CD4-positive, alpha-beta memory T cell (primary cell): ENCODE measurements at regions not wholly inside any gene's neighbourhood (a gene's known extent, or its start where the extent isn't known, plus 50 kb on each side); places are given as distances from the start of the nearest gene placed in this dataset.

Source experiments
- CTCF ChIA-PET: fragments of 350-600 bp; sonication (Branson Sonifier 250); formaldehyde crosslinking; loops from one replicate; lab custom pipeline; 2021; ENCODE audit warnings: inconsistent platforms; ENCODE audit not compliant: partially characterized antibody; lab: Charles Lee
- POLR2A ChIA-PET: fragments of 350-600 bp; sonication (Branson Sonifier 250); formaldehyde crosslinking; loops from one replicate; lab custom pipeline; 2021; ENCODE audit not compliant: partially characterized antibody; lab: Charles Lee
- DNase-seq, 5 donors: peaks; one replicate each; pipeline versions ENCODE4 v3.0.0 to v3.0.0-alpha.2; 2020 to 2022; ENCODE audit warnings: mixed read lengths in 1 of 5
- H3K27ac ChIP-seq: one replicate; pipeline ENCODE4 v1.7.0; 2013; ENCODE audit warnings: low read depth, low read length
- H3K27me3 ChIP-seq: 2 replicates; pipeline ENCODE4 v1.7.0; 2013; ENCODE audit warnings: mild to moderate bottlenecking, low read length, moderate library complexity; ENCODE audit not compliant: insufficient read depth
- H3K36me3 ChIP-seq: 2 replicates; pipeline ENCODE4 v1.7.0; 2013; ENCODE audit warnings: mild to moderate bottlenecking, low read length, moderate library complexity; ENCODE audit not compliant: insufficient read depth
- H3K4me1 ChIP-seq: 2 replicates; pipeline ENCODE4 v1.7.0; 2013; ENCODE audit warnings: mild to moderate bottlenecking, low read length, moderate library complexity; ENCODE audit not compliant: insufficient read depth
- H3K4me3 ChIP-seq, 2 donors: one replicate each; pipeline ENCODE4 v1.7.0; 2013; ENCODE audit warnings: low read length in 2 of 2, mild to moderate bottlenecking in 1 of 2
- H3K9me3 ChIP-seq, 2 donors: one replicate each; pipeline ENCODE4 v1.7.0; 2013; ENCODE audit warnings: low read length in 2 of 2, control low read depth in 1 of 2; ENCODE audit not compliant: control insufficient read depth in 1 of 2
- H3K27ac Mint-ChIP-seq, 7 donors: one replicate each; pipeline ENCODE4 v1.8.0; 2020 to 2021; ENCODE audit warnings: mixed read lengths in 7 of 7, mild to moderate bottlenecking in 6 of 7, inconsistent platforms in 3 of 7, moderate library complexity in 3 of 7
- H3K27me3 Mint-ChIP-seq, 2 donors: one replicate each; pipeline ENCODE4 v1.8.0; 2020 to 2021; ENCODE audit warnings: mixed read lengths in 2 of 2
- H3K36me3 Mint-ChIP-seq, 2 donors: one replicate each; pipeline ENCODE4 v1.8.0; 2020 to 2021; ENCODE audit warnings: mixed read lengths in 2 of 2, inconsistent platforms in 1 of 2, mild to moderate bottlenecking in 1 of 2
- H3K4me1 Mint-ChIP-seq, 4 donors: one replicate each; pipeline ENCODE4 v1.8.0; 2020 to 2021; ENCODE audit warnings: mixed read lengths in 4 of 4, mild to moderate bottlenecking in 1 of 4
- H3K4me3 Mint-ChIP-seq, 8 donors: one replicate each; pipeline ENCODE4 v1.8.0; 2020 to 2021; ENCODE audit warnings: mixed read lengths in 8 of 8, mild to moderate bottlenecking in 7 of 8, moderate library complexity in 6 of 8, inconsistent platforms in 3 of 8
- H3K9me3 Mint-ChIP-seq, 8 donors: one replicate each; pipeline ENCODE4 v1.8.0; 2020 to 2021; ENCODE audit warnings: mixed read lengths in 8 of 8, mild to moderate bottlenecking in 5 of 8, inconsistent platforms in 3 of 8, moderate library complexity in 1 of 8
- intact Hi-C: fragments of 100-400 bp; cut with micrococcal nuclease; formaldehyde crosslinking; loops from one replicate; pipeline ENCODE4 v1.15.1; 2023

- Histone ChIP-seq H3K27ac (no peak overlapping the region), H3K27me3 (no peaks in the 10 kb centered on the region), H3K4me1 (no peaks in the 10 kb centered on the region), H3K9me3 (no peaks in the 10 kb centered on the region), H3K4me3 (no peak overlapping the region), H3K36me3 (peaks cover 7% of the 10 kb centered on the region)
- ChIA-PET CTCF (no interaction called here), POLR2A (interaction anchor here (0.5 kb wide), 1 partner anchor 231 kb away, joined by 3 read pairs; no protein-coding TSS in a partner anchor)
- H3K4me3 Mint-ChIP-seq = no peak overlapping the region
- intact Hi-C loops = no loop called here
- peak overlapping the region in 1 of 7 donors; percentile 24 for H3K27ac Mint-ChIP-seq
- no peaks in the 10 kb centered on the region for H3K9me3 Mint-ChIP-seq
- DNase-seq = no peak
- H3K36me3 Mint-ChIP-seq = peaks cover 29 to 34% of the 10 kb centered on the region in 2 donors
- H3K27me3 Mint-ChIP-seq = no peaks in the 10 kb centered on the region
- peaks cover 0 to 5% (median 1%) of the 10 kb centered on the region in 4 donors for H3K4me1 Mint-ChIP-seq
Observed at GRCh38 chr10:28147706-28148105, 148.8 kb upstream of the ODAD2 start.

DNA sequence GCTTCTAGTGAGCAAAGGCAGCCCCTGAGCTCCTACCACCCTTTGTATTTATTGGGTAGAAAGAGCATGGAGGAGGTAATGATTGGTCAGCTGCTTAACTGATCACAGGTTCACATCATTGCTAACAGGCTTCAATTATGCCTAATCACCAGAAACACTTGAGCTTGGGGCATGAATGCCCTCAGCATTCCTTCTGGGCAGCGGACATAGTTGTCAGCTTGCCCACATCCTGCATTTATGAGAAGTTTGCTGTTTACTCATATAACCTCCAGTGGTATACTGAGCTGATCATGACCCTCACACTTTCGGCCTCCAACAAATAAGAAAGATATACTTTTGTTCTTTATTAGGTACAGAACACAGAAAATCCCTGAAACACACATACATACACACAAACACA, 140.3 kb upstream of the ODAD2 start:
- peaks cover 42 to 57% of the 10 kb centered on the region in 2 donors for H3K36me3 Mint-ChIP-seq
- CTCF ChIA-PET = no interaction called here

GRCh38 chr10:28137907-28138880, 139.3 kb upstream of the ODAD2 start:
- ChIA-PET CTCF (no interaction called here), POLR2A (no interaction called here)
- H3K27ac ChIP-seq = no peak overlapping the region
- Mint-ChIP-seq H3K4me3 (no peak overlapping the region), H3K4me1 (peaks cover 0 to 5% (median 2%) of the 10 kb centered on the region in 4 donors), H3K27me3 (no peaks in the 10 kb centered on the region), H3K9me3 (peaks cover 3 to 35% (median 27%) of the 10 kb centered on the region in 8 donors), H3K36me3 (peaks cover 42 to 62% of the 10 kb centered on the region in 2 donors), H3K27ac (no peak overlapping the region)
- H3K27me3 ChIP-seq = no peaks in the 10 kb centered on the region
- H3K9me3 ChIP-seq = peaks cover 0 to 8% of the 10 kb centered on the region in 2 donors
- no peaks in the 10 kb centered on the region for H3K4me1 ChIP-seq
- H3K36me3 ChIP-seq = no peaks in the 10 kb centered on the region
- intact Hi-C loops = no loop called here
- no peak overlapping the region for H3K4me3 ChIP-seq
- no peak for DNase-seq

More for the DNA sequence above, 140.3 kb upstream of the ODAD2 start:
- Histone ChIP-seq H3K4me1 (no peaks in the 10 kb centered on the region), H3K4me3 (no peak overlapping the region), H3K9me3 (peaks cover 0 to 8% of the 10 kb centered on the region in 2 donors), H3K27me3 (no peaks in the 10 kb centered on the region), H3K27ac (no peak overlapping the region), H3K36me3 (no peaks in the 10 kb centered on the region)
- POLR2A ChIA-PET = no interaction called here
- H3K4me3 Mint-ChIP-seq = no peak overlapping the region
- DNase-seq = no peak
- peaks cover 3 to 35% (median 27%) of the 10 kb centered on the region in 8 donors for H3K9me3 Mint-ChIP-seq
- H3K4me1 Mint-ChIP-seq = peaks cover 0 to 5% (median 2%) of the 10 kb centered on the region in 4 donors
- intact Hi-C loops = no loop called here
- H3K27me3 Mint-ChIP-seq = no peaks in the 10 kb centered on the region
- H3K27ac Mint-ChIP-seq = no peak overlapping the region

GRCh38 chr10:28135258-28135657, 136.4 kb upstream of the ODAD2 start:
- Histone ChIP-seq H3K4me1 (no peaks in the 10 kb centered on the region), H3K4me3 (no peak overlapping the region), H3K27me3 (no peaks in the 10 kb centered on the region), H3K27ac (no peak overlapping the region), H3K9me3 (peaks cover 0 to 8% of the 10 kb centered on the region in 2 donors), H3K36me3 (no peaks in the 10 kb centered on the region)
- ChIA-PET CTCF (interaction anchor here (0.8 kb wide), 1 partner anchor 28 kb away, joined by 3 read pairs; no protein-coding TSS in a partner anchor), POLR2A (no interaction called here)
- Mint-ChIP-seq H3K36me3 (peaks cover 54 to 71% of the 10 kb centered on the region in 2 donors), H3K9me3 (peaks cover 3 to 35% (median 27%) of the 10 kb centered on the region in 8 donors), H3K4me3 (no peak overlapping the region), H3K27ac (no peak overlapping the region), H3K4me1 (peaks cover 0 to 4% (median 2%) of the 10 kb centered on the region in 4 donors), H3K27me3 (no peaks in the 10 kb centered on the region)
- DNase-seq = no peak
- intact Hi-C loops = no loop called here

DNA sequence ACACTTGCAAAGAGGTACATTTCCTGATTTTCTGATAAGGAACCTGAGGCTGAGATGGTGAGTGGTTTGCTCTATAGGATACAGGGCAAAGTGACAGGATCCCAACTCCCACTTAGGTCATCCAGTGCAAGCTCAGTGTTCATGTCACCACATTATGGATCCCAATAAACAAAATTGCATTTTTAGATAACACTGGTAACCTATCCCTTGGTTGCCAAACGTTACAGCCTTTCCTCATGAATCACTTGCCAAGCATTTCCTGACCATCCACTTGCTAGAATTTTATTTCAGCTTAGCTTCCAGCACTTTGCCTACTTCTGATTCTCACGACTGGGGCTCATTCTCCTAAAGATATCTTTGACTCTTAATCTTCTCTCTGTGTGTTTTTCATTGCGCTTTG, 131.4 kb upstream of the ODAD2 start:
- Mint-ChIP-seq H3K4me1 (peaks cover 0 to 14% (median 2%) of the 10 kb centered on the region in 4 donors), H3K36me3 (peaks cover 46 to 64% of the 10 kb centered on the region in 2 donors), H3K27ac (no peak overlapping the region), H3K27me3 (no peaks in the 10 kb centered on the region), H3K9me3 (peaks cover 0 to 7% (median 2%) of the 10 kb centered on the region in 8 donors), H3K4me3 (no peak overlapping the region)
- H3K4me1 ChIP-seq = no peaks in the 10 kb centered on the region
- CTCF ChIA-PET = no interaction called here
- intact Hi-C loops = no loop called here
- POLR2A ChIA-PET = no interaction called here
- H3K36me3 ChIP-seq = no peaks in the 10 kb centered on the region
- H3K4me3 ChIP-seq = no peak overlapping the region
- H3K27ac ChIP-seq = no peak overlapping the region
- H3K27me3 ChIP-seq = no peaks in the 10 kb centered on the region
- H3K9me3 ChIP-seq = no peaks in the 10 kb centered on the region
- DNase-seq = no peak

- no peak for DNase-seq
- Histone ChIP-seq H3K4me3 (no peak overlapping the region), H3K9me3 (no peaks in the 10 kb centered on the region), H3K27ac (no peak overlapping the region), H3K4me1 (no peaks in the 10 kb centered on the region), H3K36me3 (no peaks in the 10 kb centered on the region), H3K27me3 (no peaks in the 10 kb centered on the region)
- Mint-ChIP-seq H3K9me3 (peaks cover 0 to 3% (median 0%) of the 10 kb centered on the region in 8 donors), H3K4me3 (no peak overlapping the region), H3K27ac (peak overlapping the region in 1 of 7 donors; percentile 62), H3K4me1 (peaks cover 0 to 11% (median 2%) of the 10 kb centered on the region in 4 donors), H3K27me3 (no peaks in the 10 kb centered on the region), H3K36me3 (peaks cover 53 to 54% of the 10 kb centered on the region in 2 donors)
- intact Hi-C loops = no loop called here
- POLR2A ChIA-PET = no interaction called here
- CTCF ChIA-PET = no interaction called here
Observed at GRCh38 chr10:28127881-28128280, 129.0 kb upstream of the ODAD2 start.

GRCh38 chr10:28125701-28126100, 126.8 kb upstream of the ODAD2 start:
- no peak overlapping the region for H3K27ac Mint-ChIP-seq
- Histone ChIP-seq H3K36me3 (no peaks in the 10 kb centered on the region), H3K27ac (no peak overlapping the region), H3K4me1 (no peaks in the 10 kb centered on the region), H3K4me3 (no peak overlapping the region), H3K27me3 (no peaks in the 10 kb centered on the region), H3K9me3 (no peaks in the 10 kb centered on the region)
- no peaks in the 10 kb centered on the region for H3K27me3 Mint-ChIP-seq
- intact Hi-C loops = no loop called here
- H3K36me3 Mint-ChIP-seq = peaks cover 57 to 59% of the 10 kb centered on the region in 2 donors
- ChIA-PET CTCF (no interaction called here), POLR2A (no interaction called here)
- H3K4me1 Mint-ChIP-seq = peaks cover 0 to 11% (median 2%) of the 10 kb centered on the region in 4 donors
- no peak for DNase-seq
- H3K4me3 Mint-ChIP-seq = no peak overlapping the region
- peaks cover 0 to 3% (median 0%) of the 10 kb centered on the region in 8 donors for H3K9me3 Mint-ChIP-seq
